Activated CD8-positive, alpha-beta T cell treated with anti-CD3 and anti-CD28 coated beads, Interleukin-2, amount 10 ng/mL, durations not matched to agents 7 days and 5 days (primary cell): ENCODE measurements at regions not wholly inside any gene's neighbourhood (a gene's known extent, or its start where the extent isn't known, plus 50 kb on each side); places are given as distances from the start of the nearest gene placed in this dataset.

Experiments
- ATAC-seq: fragments of 150-1000 bp; cut with Tn5 transposase; one replicate; pipeline ENCODE4 v1.10.0; 2021; ENCODE audit warnings: moderate library complexity
- CTCF ChIA-PET: fragments of 350-600 bp; sonication (Branson Sonifier 250); formaldehyde crosslinking; loops from one replicate; lab custom pipeline; 2021; ENCODE audit warnings: antibody characterized with exemption; lab: Charles Lee
- POLR2A ChIA-PET: fragments of 350-600 bp; sonication (Branson Sonifier 250); formaldehyde crosslinking; loops from one replicate; lab custom pipeline; 2021; ENCODE audit warnings: antibody characterized with exemption; lab: Charles Lee
- DNase-seq: peaks from one replicate; pipeline ENCODE4 v3.0.0-alpha.2; 2020
- H3K27ac Mint-ChIP-seq: one replicate; pipeline ENCODE4 v1.8.0; 2021; ENCODE audit warnings: mild to moderate bottlenecking, mixed read lengths
- H3K27me3 Mint-ChIP-seq: one replicate; pipeline ENCODE4 v1.8.0; 2021; ENCODE audit warnings: low read depth, mixed read lengths
- H3K36me3 Mint-ChIP-seq: one replicate; pipeline ENCODE4 v1.8.0; 2021; ENCODE audit warnings: low read depth, mixed read lengths
- H3K4me1 Mint-ChIP-seq: one replicate; pipeline ENCODE4 v1.8.0; 2021; ENCODE audit warnings: low read depth, mixed read lengths
- H3K4me3 Mint-ChIP-seq: one replicate; pipeline ENCODE4 v1.8.0; 2021; ENCODE audit warnings: mild to moderate bottlenecking, mixed read lengths
- H3K9me3 Mint-ChIP-seq: one replicate; pipeline ENCODE4 v1.8.0; 2022; ENCODE audit warnings: mixed read lengths; ENCODE audit not compliant: insufficient read depth

DNA sequence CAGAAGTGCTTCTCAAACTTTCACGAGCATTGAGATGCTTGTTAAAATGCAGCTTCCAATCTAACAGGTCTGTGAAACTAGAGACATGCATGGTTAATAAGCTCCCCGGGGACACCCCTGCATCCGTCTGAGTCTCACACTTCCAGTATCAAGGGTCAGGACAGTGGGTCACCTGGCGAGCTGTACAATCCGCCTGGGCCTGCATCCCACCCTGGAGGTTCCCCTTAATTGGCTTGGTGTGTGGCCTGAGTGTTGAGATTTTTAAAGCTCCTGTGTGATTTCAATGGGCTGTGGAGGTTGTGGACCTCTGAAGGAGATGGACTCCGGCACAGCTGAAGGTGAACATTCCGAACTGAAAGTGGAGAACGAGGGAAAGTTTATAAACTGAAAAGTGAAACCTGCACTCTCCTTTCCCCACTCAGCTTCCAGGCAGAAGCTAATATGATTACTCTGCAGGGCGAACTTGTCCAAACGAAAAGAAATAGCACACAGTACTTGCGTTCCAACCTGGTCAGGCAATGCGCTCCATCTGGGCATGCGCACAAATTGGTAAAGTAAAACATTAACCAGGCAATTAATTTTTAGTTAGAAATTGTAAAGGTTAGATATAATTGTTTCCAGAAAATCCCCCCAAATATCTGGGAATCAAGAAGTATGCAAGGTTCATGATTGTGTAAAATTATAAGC lies 191.7 kb upstream of the ALKAL2 start:
- no peaks in the 10 kb centered on the region for H3K36me3 Mint-ChIP-seq

DNA sequence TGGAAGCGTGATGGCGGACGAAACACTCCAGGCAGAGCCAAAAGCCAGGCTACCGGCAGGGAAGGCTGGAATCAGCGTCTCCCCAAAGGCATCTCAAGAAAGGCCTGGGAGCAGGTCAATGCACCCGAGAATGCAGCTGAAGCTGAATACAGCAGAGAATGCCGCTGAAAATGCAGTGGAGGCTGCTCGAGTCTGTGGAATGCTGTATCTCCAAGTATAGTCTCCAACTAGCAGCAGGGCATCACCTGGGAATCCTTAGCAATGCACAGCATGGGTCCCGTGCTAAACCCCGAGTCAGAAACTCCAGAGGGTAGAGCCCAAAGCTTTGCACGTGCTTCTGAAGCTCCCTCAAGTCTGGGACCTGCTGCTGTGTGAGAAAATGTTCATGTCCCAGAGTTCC lies 191.1 kb upstream of the ALKAL2 start:
- Mint-ChIP-seq H3K36me3 (peaks cover 2% of the 10 kb centered on the region), H3K9me3 (peaks cover 6% of the 10 kb centered on the region), H3K4me1 (peaks cover 3% of the 10 kb centered on the region), H3K27me3 (peaks cover 5% of the 10 kb centered on the region), H3K27ac (no peak overlapping the region), H3K4me3 (no peak overlapping the region)
- ATAC-seq = no peak
- ChIA-PET CTCF (no interaction called here), POLR2A (interaction anchor here (0.7 kb wide), 1 partner anchor 99 kb away, joined by 3 read pairs; no protein-coding TSS in a partner anchor)
- no peak for DNase-seq

More for the DNA sequence above, 191.7 kb upstream of the ALKAL2 start:
- ATAC-seq (no peak), DNase-seq (no peak)
- POLR2A ChIA-PET = no interaction called here
- CTCF ChIA-PET = no interaction called here
- Mint-ChIP-seq H3K27ac (no peak overlapping the region), H3K4me3 (no peak overlapping the region), H3K9me3 (peaks cover 2% of the 10 kb centered on the region), H3K4me1 (no peaks in the 10 kb centered on the region), H3K27me3 (peaks cover 5% of the 10 kb centered on the region)

DNA sequence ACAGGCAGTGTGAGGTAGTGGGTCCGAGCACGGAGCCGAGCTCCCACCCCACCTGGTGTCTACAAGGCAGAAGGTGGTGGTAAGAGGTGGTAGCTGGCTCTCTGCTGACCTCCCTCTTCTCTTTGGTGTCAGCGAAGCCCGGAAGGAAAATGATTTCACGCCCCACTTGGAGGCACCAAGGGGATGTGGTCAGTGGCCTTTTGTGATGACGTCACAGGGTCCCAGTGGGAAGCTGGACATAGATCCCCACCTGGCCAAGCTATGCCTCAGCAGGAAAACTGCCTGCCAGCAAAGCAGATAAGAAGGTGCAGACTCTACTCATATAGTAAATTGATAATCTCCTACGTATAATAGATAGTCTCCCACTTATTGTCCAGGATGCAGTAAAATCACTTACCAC lies 183.7 kb upstream of the ALKAL2 start:
- Mint-ChIP-seq H3K4me3 (no peak overlapping the region), H3K36me3 (peaks cover 2% of the 10 kb centered on the region), H3K4me1 (peaks cover 3% of the 10 kb centered on the region), H3K9me3 (peaks cover 14% of the 10 kb centered on the region), H3K27ac (no peak overlapping the region), H3K27me3 (peaks cover 18% of the 10 kb centered on the region)
- DNase-seq = no peak
- ChIA-PET POLR2A (no interaction called here), CTCF (interaction anchor here (0.6 kb wide), 1 partner anchor 185 kb away, joined by 4 read pairs; no protein-coding TSS in a partner anchor)
- no peak for ATAC-seq

DNA sequence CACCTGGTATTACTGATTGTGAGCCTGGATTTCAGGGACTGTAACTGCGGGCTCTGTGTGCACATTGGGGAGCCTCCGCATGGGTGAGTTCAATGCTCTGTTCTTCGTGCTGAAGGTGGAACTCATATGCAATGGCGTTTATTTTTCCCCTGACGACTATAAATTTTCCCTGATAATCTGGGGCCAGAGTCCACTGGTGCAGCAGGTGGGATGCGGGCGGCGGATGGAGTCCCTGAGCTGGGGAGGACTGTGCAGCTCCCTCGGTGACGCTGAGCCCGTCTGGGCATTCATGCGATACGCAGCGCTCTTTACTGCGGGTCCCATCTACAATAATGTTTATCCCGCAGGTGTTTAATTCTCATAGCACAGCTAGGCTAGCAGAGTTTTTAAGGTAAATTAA lies 181.6 kb upstream of the ALKAL2 start:
- peaks cover 11% of the 10 kb centered on the region for H3K9me3 Mint-ChIP-seq
- no peak for DNase-seq
- peaks cover 2% of the 10 kb centered on the region for H3K36me3 Mint-ChIP-seq
- H3K4me3 Mint-ChIP-seq = no peak overlapping the region
- H3K27ac Mint-ChIP-seq = no peak overlapping the region
- ATAC-seq = no peak
- ChIA-PET CTCF (no interaction called here), POLR2A (no interaction called here)
- peaks cover 3% of the 10 kb centered on the region for H3K4me1 Mint-ChIP-seq
- H3K27me3 Mint-ChIP-seq = peaks cover 21% of the 10 kb centered on the region

DNA sequence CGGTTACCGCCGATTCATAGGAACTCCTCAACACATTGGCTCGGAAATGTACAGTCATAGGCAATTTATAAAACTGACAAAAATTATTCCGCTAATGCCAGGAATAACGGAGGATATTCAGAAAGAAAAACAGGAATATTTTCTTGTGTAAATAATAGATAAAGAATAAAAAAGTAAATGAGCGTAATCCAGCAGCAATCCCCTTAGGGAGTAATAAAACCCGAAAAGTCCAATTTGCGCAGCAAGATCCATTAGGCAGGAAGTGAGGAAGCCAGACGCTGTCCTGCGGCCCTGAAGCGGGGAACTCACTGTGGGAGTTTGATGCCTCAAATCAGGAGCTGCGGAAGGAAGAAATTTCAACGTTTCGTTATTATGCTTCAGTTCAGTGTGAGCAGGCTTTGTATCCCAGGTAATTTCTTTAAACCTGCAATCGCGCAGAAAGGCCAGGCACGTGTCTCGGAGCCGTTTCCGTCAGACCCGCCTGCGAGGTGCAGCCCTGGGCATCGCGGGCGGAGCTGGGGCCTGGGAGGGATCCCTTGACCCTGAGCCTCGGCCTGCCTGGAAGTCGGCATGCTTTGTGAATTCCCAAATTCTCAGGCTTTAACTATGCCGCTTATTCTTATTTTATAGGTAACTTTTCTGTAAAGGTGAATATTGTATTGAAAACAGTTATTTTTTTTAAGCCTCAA lies 180.9 kb upstream of the ALKAL2 start:
- no peaks in the 10 kb centered on the region for H3K4me1 Mint-ChIP-seq
- ATAC-seq (no peak), DNase-seq (no peak)
- no peaks in the 10 kb centered on the region for H3K36me3 Mint-ChIP-seq
- peaks cover 6% of the 10 kb centered on the region for H3K9me3 Mint-ChIP-seq
- CTCF ChIA-PET = no interaction called here
- H3K27me3 Mint-ChIP-seq = peaks cover 23% of the 10 kb centered on the region
- POLR2A ChIA-PET = no interaction called here
- no peak overlapping the region for H3K4me3 Mint-ChIP-seq
- H3K27ac Mint-ChIP-seq = no peak overlapping the region

DNA sequence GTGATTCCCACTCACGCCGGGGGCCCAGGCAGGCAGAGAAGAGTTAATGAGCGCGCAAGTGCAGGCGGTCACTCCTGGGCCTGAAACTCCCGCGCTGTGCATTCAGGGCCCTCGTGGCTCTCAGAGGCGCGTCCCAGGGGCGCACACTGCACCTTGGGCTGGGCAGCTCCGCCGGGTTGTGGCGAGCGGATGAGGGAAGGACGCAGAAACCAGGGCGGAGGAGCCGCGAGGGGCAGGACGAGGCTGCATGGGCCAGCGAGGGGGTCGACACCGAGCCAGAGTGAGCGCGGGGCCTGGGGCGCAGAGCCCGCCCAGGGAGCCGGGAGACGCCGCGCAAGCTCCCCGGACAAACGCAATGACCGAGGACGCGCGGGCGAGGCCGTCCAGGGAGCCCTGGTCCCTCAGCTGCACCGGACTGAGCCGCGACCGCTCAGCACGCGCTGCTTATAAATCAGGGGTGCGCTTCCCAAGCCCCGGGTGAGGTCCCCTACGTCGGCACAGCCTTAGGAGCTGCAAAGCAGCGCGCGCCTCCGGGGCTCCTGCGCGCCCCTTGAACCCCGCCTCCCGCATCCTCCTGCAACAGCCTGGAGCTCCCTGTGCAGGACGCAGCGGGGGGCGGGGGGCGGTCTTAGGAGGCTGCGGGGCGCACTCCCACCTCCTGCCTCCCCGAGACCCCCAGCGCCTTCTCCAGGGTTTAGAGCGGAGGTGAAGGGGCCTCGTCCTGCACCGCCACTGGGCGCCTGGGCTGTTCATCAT lies 180.2 kb upstream of the ALKAL2 start:
- no peaks in the 10 kb centered on the region for H3K4me1 Mint-ChIP-seq
- no peak overlapping the region for H3K4me3 Mint-ChIP-seq
- peaks cover 23% of the 10 kb centered on the region for H3K27me3 Mint-ChIP-seq
- CTCF ChIA-PET = no interaction called here
- POLR2A ChIA-PET = no interaction called here
- DNase-seq = no peak
- ATAC-seq = no peak
- H3K9me3 Mint-ChIP-seq = no peaks in the 10 kb centered on the region
- H3K36me3 Mint-ChIP-seq = no peaks in the 10 kb centered on the region
- no peak overlapping the region for H3K27ac Mint-ChIP-seq

DNA sequence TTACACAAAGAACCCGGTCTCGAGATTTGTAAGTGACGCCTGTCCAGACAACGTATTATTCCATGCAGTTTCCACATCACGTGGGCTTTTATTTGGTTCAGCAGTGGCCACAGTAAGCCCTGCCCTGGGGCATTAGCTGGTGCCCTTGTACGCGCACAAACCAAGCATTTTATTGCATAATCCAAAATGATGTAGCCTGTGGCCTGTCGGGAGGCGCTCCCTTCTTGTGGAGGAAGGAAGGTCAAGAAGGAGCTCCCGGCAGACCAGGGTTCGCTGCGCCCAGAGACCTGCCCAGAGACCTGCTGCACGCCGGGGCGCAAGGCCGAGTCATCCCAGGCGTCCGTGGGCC lies 179.6 kb upstream of the ALKAL2 start:
- no peaks in the 10 kb centered on the region for H3K4me1 Mint-ChIP-seq
- H3K27ac Mint-ChIP-seq = no peak overlapping the region
- ChIA-PET CTCF (no interaction called here), POLR2A (no interaction called here)
- peaks cover 24% of the 10 kb centered on the region for H3K27me3 Mint-ChIP-seq
- H3K9me3 Mint-ChIP-seq = no peaks in the 10 kb centered on the region
- DNase-seq = no peak
- no peaks in the 10 kb centered on the region for H3K36me3 Mint-ChIP-seq
- no peak overlapping the region for H3K4me3 Mint-ChIP-seq
- no peak for ATAC-seq

DNA sequence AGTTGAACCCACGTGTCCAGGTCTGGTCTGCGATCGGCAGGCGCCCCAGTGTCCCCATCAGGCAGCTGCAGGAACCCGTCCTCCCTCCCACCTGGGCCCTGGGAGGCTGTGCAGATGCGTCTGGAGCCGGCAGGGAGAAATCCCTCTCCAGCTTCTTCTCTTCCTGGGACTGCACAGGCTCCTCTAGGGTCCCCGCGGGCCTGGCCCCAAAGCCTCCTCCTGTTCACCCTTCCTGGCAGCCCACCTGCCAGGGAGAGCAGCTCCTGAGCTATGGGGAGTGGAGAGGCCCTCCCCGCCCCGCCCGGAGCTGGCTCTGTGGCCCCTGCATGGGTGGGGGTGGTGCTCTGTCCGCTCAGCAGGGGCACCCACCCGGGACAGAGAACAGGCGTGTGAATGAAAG lies 179.2 kb upstream of the ALKAL2 start:
- Mint-ChIP-seq H3K27ac (no peak overlapping the region), H3K27me3 (peaks cover 27% of the 10 kb centered on the region), H3K36me3 (no peaks in the 10 kb centered on the region), H3K4me3 (no peak overlapping the region), H3K9me3 (no peaks in the 10 kb centered on the region), H3K4me1 (peaks cover 1% of the 10 kb centered on the region)
- ChIA-PET CTCF (no interaction called here), POLR2A (no interaction called here)
- ATAC-seq (no peak), DNase-seq (no peak)

DNA sequence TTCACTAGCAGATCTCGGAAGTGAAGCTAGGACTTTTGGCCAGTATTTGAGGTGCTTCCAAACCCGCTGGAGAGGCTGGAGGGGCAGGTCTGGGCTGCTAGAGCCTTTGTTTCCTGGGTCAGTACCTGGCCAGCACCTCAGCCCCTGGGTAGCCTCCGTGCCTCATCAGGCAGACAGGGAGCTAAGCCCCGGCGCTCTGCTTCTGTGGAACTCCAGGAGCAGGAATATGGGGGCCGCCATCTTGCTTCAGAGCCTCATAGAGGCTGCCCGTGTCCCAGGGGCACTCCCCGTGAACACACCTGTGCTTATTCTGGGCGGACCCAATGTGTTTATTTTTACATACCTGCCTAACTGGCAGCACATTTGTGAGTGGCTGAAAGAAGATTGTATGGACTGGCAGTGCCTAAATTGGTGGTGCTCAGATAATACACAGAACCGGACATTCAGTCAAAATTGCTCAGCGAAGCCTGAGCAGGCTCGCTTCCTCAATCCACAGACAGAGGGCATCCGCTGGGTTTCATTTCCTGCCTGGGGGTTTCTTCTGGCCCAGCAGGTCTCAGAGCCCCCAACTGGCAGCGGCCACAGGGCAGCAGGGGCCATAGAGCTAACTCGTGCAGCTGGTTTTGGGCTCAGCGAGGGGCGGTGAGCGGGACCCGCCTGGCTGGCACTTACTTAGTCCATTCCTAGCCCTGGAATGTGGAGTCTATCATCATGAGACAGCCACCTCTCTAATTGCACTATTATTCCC lies 176.8 kb upstream of the ALKAL2 start:
- H3K27ac Mint-ChIP-seq = no peak overlapping the region

DNA sequence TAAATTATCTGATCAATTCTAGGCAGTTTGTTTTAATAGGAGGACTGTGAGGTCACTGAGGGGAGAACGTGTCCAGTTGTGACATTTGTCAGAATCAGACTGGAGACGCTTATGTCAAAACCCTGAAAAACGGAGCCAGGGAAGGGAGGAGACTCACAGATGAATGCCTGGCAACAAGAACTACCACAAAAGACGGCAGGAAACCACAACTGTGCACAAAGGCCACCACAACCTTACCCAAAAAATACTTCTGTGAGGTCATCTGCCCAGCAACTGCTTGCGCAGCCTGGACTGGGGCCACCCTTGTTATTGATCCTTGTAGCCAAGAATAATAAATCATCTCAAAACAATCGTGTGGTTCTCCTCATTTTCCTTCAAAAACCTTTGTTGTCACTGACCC lies 173.0 kb upstream of the ALKAL2 start:
- Mint-ChIP-seq H3K4me3 (peak overlapping the region; percentile 24), H3K27ac (no peak overlapping the region), H3K36me3 (no peaks in the 10 kb centered on the region), H3K9me3 (no peaks in the 10 kb centered on the region), H3K27me3 (peaks cover 56% of the 10 kb centered on the region), H3K4me1 (peaks cover 22% of the 10 kb centered on the region)
- DNase-seq (peak; percentile 75), ATAC-seq (peak; percentile 85)
- POLR2A ChIA-PET = no interaction called here
- CTCF ChIA-PET = no interaction called here

More for the DNA sequence above, 176.8 kb upstream of the ALKAL2 start:
- Mint-ChIP-seq H3K9me3 (no peaks in the 10 kb centered on the region), H3K4me3 (no peak overlapping the region), H3K27me3 (peaks cover 44% of the 10 kb centered on the region), H3K4me1 (peaks cover 22% of the 10 kb centered on the region), H3K36me3 (no peaks in the 10 kb centered on the region)
- ChIA-PET CTCF (no interaction called here), POLR2A (no interaction called here)
- ATAC-seq (no peak), DNase-seq (no peak)

DNA sequence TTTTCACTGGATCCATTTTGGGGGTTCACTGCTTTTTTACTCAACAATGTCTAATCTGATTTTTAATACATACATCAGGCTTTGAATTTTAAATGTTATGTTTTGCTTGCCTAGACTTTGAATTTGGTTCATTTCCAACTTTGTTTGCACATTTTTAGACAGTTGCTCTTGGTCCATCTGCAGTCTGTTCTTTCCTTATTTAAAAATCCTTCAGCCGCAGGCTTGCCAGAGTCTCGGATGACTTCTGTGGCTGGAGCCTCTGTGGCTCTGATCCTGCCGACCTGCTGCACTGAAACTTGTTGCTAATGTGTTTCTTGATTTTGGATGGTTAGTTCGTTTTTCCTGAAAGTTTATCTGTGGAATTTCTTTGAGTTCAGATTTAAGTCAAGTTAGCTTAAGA lies 172.0 kb upstream of the ALKAL2 start:
- ChIA-PET CTCF (no interaction called here), POLR2A (no interaction called here)
- Mint-ChIP-seq H3K9me3 (no peaks in the 10 kb centered on the region), H3K27me3 (peaks cover 57% of the 10 kb centered on the region), H3K27ac (no peak overlapping the region), H3K4me3 (no peak overlapping the region), H3K36me3 (no peaks in the 10 kb centered on the region), H3K4me1 (peaks cover 28% of the 10 kb centered on the region)
- ATAC-seq (no peak), DNase-seq (no peak)
